HepG2 (cell line): ENCODE measurements at regions not wholly inside any gene's neighbourhood (a gene's known extent, or its start where the extent isn't known, plus 50 kb on each side); places are given as distances from the start of the nearest gene placed in this dataset.

Experiments
- EED ChIP-seq: sonication (generic); formaldehyde crosslinking; IDR thresholded peaks from 2 replicates; pipeline ENCODE4 v1.5.0; 2020; ENCODE audit warnings: mild to moderate bottlenecking, missing genetic modification reagents
- GABPA ChIP-seq, 2 experiments: IDR thresholded peaks; 2 replicates each; pipeline ENCODE4 v1.6.1; 2011 to 2016; ENCODE audit warnings: low read depth in 2 of 2, low read length in 1 of 2, missing biosample characterization in 1 of 2, missing genetic modification characterization in 1 of 2
- KLF16 ChIP-seq, 2 experiments: sonication (generic) in 1 of 2; formaldehyde crosslinking in 1 of 2; IDR thresholded peaks; 2 replicates each; pipeline versions ENCODE4 v1.6.1 to v1.8.0; 2016 to 2023; ENCODE audit warnings: missing genetic modification reagents in 2 of 2, missing compliant biosample characterization in 1 of 2
- NR2F6 ChIP-seq, 2 experiments: IDR thresholded peaks; 2 replicates each; pipeline ENCODE4 v1.6.1; 2016; ENCODE audit warnings: antibody characterized with exemption in 1 of 2, mild to moderate bottlenecking in 1 of 2
- SRSF1 ChIP-seq: fragments of 200-400 bp; formaldehyde crosslinking; optimal IDR thresholded peaks from 2 replicates; pipeline ENCODE3; 2017; ENCODE audit warnings: mild to moderate bottlenecking, low read depth, low read length, moderate library complexity
- TF ChIP-seq, protein P1 (sequence below): sonication (generic); formaldehyde crosslinking; IDR thresholded peaks from 2 replicates; pipeline ENCODE4 v1.5.0; 2020; ENCODE audit warnings: mild to moderate bottlenecking, missing genetic modification reagents, moderate library complexity

DNA sequence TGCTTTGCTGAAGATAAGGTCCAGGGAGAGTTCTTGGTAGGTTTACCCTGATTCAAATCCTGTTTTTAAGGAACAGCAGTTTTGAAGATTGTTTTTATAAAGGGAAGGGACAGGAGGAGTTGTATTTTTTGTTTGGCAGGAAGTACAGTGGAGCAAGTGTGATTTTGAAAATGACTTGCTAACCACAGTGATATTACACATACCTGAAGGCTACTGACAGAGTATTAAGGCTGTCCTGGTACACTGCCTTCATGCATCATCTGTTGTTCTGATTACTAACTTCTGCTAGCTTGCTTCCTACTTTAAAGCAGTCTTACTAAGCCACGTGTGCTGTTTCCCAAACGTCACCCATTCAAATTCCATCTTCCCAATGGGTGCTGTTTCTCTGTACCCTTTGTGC lies 559.5 kb upstream of the SGCD start:
- TF ChIP-seq, protein P1, sequence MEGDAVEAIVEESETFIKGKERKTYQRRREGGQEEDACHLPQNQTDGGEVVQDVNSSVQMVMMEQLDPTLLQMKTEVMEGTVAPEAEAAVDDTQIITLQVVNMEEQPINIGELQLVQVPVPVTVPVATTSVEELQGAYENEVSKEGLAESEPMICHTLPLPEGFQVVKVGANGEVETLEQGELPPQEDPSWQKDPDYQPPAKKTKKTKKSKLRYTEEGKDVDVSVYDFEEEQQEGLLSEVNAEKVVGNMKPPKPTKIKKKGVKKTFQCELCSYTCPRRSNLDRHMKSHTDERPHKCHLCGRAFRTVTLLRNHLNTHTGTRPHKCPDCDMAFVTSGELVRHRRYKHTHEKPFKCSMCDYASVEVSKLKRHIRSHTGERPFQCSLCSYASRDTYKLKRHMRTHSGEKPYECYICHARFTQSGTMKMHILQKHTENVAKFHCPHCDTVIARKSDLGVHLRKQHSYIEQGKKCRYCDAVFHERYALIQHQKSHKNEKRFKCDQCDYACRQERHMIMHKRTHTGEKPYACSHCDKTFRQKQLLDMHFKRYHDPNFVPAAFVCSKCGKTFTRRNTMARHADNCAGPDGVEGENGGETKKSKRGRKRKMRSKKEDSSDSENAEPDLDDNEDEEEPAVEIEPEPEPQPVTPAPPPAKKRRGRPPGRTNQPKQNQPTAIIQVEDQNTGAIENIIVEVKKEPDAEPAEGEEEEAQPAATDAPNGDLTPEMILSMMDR (CRISPR knock-in tag), result no peak
- TF ChIP-seq NR2F6 (IDR thresholded peaks at IDR 0.05), result no peak
- TF ChIP-seq NR2F6 (CRISPR knock-in tag; IDR thresholded peaks at IDR 0.05), result no peak
- no peak for TF ChIP-seq SRSF1
- no peak for TF ChIP-seq GABPA (IDR thresholded peaks at IDR 0.05; ENCODE audit: low read depth, low read length)
- no peak for TF ChIP-seq GABPA (CRISPR knock-in tag; IDR thresholded peaks at IDR 0.05; ENCODE audit: low read depth)
- no peak for TF ChIP-seq EED
- TF ChIP-seq KLF16 (CRISPR knock-in tag; IDR thresholded peaks at IDR 0.05), result no peak
